ENCODE measurements at regions not wholly inside any gene's neighbourhood (a gene's known extent, or its start where the extent isn't known, plus 50 kb on each side); places are given as distances from the start of the nearest gene placed in this dataset.

- Histone ChIP-seq H3K27me3 (ENCODE audit: control insufficient read depth, low read length) (no peaks in the 10 kb centered on the region), H3K79me2 (ENCODE audit: control insufficient read depth, low read length) (no peaks in the 10 kb centered on the region), H3F3A (ENCODE audit: control insufficient read depth, insufficient read depth) (no peaks in the 10 kb centered on the region), H3K9me2 (replicated peaks; ENCODE audit: control insufficient read depth, low read length) (no peaks in the 10 kb centered on the region), H4K20me1 (ENCODE audit: control insufficient read depth, insufficient read depth, low read depth, low read length) (no peaks in the 10 kb centered on the region), H3K27ac (ENCODE audit: low read depth, low read length) (no peak overlapping the region), H3K9me3 (ENCODE audit: control insufficient read depth, insufficient read depth, low read length) (no peaks in the 10 kb centered on the region), H3K4me1 (ENCODE audit: control insufficient read depth, low read length) (no peaks in the 10 kb centered on the region), H3K4me2 (ENCODE audit: low read length) (no peak overlapping the region), H3K36me3 (ENCODE audit: control insufficient read depth, low read length) (no peaks in the 10 kb centered on the region), H3K4me3 (ENCODE audit: low read length) (no peak overlapping the region)
- TF ChIP-seq EZH2phosphoT487 (IDR thresholded peaks at IDR 0.05; ENCODE audit: borderline replicate concordance, low read length) (no peak), CTCF (IDR thresholded peaks at IDR 0.05; ENCODE audit: low read depth, low read length, poor library complexity, severe bottlenecking) (no peak)
These were observed 859.9 kb upstream of the ATXN7L3B start for GRCh38 chr12:73677520-73678291.

- Histone ChIP-seq H3K27me3 (ENCODE audit: control insufficient read depth, low read length) (no peaks in the 10 kb centered on the region), H3K4me1 (ENCODE audit: control insufficient read depth, low read length) (no peaks in the 10 kb centered on the region), H3K9me2 (replicated peaks; ENCODE audit: control insufficient read depth, low read length) (no peaks in the 10 kb centered on the region), H3K79me2 (ENCODE audit: control insufficient read depth, low read length) (no peaks in the 10 kb centered on the region), H3F3A (ENCODE audit: control insufficient read depth, insufficient read depth) (no peaks in the 10 kb centered on the region), H4K20me1 (ENCODE audit: control insufficient read depth, insufficient read depth, low read depth, low read length) (no peaks in the 10 kb centered on the region), H3K27ac (ENCODE audit: low read depth, low read length) (no peak overlapping the region), H3K4me2 (ENCODE audit: low read length) (no peak overlapping the region), H3K36me3 (ENCODE audit: control insufficient read depth, low read length) (no peaks in the 10 kb centered on the region), H3K9me3 (ENCODE audit: control insufficient read depth, insufficient read depth, low read length) (no peaks in the 10 kb centered on the region), H3K4me3 (ENCODE audit: low read length) (no peak overlapping the region)
- TF ChIP-seq CTCF (IDR thresholded peaks at IDR 0.05; ENCODE audit: low read depth, low read length, poor library complexity, severe bottlenecking) (no peak), EZH2phosphoT487 (IDR thresholded peaks at IDR 0.05; ENCODE audit: borderline replicate concordance, low read length) (no peak)
These were observed 859.3 kb upstream of the ATXN7L3B start for GRCh38 chr12:73678335-73678734.

DNA sequence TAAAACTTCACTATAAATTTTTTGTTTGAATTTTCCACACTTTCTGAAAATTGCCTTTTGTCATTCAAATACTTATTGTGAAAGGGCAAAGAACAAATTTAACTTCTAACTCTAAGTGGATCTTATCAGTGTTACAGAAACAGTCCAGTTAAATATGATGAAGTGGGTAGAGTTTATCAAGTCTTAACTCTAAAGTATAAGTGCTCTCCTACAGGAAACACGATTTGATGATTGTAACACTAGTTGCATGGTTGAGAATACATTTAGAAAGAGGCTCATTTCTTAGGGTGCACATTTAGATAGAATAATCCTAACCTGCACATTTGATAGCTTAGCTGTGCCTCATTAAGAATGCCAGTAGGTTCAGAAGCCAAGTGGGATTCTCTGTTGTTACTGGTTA, 838.3 kb upstream of the ATXN7L3B start:
- TF ChIP-seq CTCF (IDR thresholded peaks at IDR 0.05; ENCODE audit: low read depth, low read length, poor library complexity, severe bottlenecking), result no peak
- TF ChIP-seq EZH2phosphoT487 (IDR thresholded peaks at IDR 0.05; ENCODE audit: borderline replicate concordance, low read length), result no peak
- H3F3A ChIP-seq (ENCODE audit: control insufficient read depth, insufficient read depth), result no peaks in the 10 kb centered on the region
- no peaks in the 10 kb centered on the region for H4K20me1 ChIP-seq (ENCODE audit: control insufficient read depth, insufficient read depth, low read depth, low read length)

More for the DNA sequence above, 838.3 kb upstream of the ATXN7L3B start:
- no peaks in the 10 kb centered on the region for H3K36me3 ChIP-seq (ENCODE audit: control insufficient read depth, low read length)
- no peaks in the 10 kb centered on the region for H3K9me2 ChIP-seq (replicated peaks; ENCODE audit: control insufficient read depth, low read length)
- H3K27me3 ChIP-seq (ENCODE audit: control insufficient read depth, low read length), result no peaks in the 10 kb centered on the region
- H3K79me2 ChIP-seq (ENCODE audit: control insufficient read depth, low read length), result no peaks in the 10 kb centered on the region
- H3K9me3 ChIP-seq (ENCODE audit: control insufficient read depth, insufficient read depth, low read length), result no peaks in the 10 kb centered on the region
- no peak overlapping the region for H3K27ac ChIP-seq (ENCODE audit: low read depth, low read length)
- H3K4me1 ChIP-seq (ENCODE audit: control insufficient read depth, low read length), result no peaks in the 10 kb centered on the region
- H3K4me2 ChIP-seq (ENCODE audit: low read length), result no peak overlapping the region
- no peak overlapping the region for H3K4me3 ChIP-seq (ENCODE audit: low read length)

All from DOHH2 (cell line).